ENCODE measurements at regions not wholly inside any gene's neighbourhood (a gene's known extent, or its start where the extent isn't known, plus 50 kb on each side); places are given as distances from the start of the nearest gene placed in this dataset.

DNA sequence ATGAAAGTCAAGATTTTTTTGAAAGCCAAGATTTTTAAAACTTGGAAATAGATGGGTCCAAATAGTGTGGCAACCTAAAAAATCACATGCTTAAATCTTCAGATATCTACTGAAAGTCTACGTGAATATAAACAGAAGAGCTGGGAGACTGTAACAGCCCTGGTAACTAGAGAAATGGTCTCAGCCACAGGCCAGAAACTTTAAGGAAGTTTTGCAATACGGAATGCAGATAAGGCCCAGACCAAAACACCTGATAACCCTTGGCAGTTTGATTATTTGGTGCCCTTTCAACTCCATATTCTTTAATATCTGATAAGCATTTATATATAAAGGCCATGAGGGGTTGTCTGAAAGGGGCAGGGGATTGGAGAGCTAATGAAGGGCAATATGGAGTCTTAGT is 537.3 kb upstream of the TGFBR2 start:
- no peak for DNase-seq

- DNase-seq: no peak
Observed at GRCh38 chr3:30073040-30073439, 533.4 kb upstream of the TGFBR2 start.

DNA sequence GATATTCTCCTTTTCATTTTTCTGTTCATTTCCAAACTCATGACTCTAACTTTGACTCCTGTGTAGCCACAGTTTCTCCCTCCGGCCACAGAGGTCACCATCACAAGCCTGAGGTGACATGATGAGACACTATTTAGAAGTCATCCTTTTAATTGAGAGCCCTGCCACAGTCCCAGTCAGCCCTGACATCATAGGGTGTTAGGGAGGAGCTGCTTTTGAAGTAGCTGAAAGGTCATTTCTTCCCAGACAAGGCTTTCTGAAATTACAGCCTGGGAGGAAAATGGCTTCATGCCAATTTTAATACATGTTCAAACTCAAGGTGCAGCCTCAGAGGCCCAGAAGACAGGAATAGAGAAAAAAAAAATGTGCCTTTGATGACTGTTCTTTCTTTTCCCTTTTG is 532.8 kb upstream of the TGFBR2 start:
- no peak for DNase-seq

DNA sequence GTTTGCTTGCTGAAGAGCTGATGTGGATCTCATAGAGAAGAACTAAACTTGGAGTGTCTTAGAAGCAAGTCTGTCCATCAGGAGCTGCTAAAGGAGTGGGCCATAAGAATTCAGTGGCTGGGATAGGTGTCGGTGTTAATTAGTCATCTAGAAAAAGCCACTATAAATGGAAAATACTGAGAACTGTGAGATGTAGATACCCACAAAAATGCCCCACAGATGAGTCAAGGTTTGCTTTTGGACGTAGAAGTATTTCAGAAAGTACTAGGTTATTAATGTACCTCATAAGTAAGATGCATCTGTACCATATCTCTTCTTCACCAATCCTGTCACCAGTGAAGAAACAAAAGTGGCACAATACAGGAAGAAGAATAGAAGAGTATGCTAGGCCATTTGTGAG is 530.9 kb upstream of the TGFBR2 start:
- no peak for DNase-seq

DNA sequence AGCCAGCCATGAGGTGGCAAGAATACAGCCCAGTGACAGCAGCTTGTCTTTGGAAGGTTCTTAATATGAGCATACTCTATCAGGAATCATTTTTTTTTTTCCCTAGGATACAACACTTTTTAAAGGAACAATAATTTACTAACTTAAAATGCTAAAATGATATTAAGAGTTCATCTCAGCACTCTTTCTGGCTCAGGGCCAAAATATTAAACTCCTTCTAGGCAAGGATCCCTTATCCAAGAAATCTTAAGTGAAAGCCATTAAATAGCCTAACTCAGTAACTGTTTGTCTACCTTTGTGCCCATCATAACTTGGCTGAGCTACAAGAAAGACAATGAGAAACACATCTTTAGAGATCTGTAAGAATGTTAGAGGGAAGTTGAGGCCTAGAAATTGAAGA is 529.5 kb upstream of the TGFBR2 start:
- DNase-seq: no peak

DNA sequence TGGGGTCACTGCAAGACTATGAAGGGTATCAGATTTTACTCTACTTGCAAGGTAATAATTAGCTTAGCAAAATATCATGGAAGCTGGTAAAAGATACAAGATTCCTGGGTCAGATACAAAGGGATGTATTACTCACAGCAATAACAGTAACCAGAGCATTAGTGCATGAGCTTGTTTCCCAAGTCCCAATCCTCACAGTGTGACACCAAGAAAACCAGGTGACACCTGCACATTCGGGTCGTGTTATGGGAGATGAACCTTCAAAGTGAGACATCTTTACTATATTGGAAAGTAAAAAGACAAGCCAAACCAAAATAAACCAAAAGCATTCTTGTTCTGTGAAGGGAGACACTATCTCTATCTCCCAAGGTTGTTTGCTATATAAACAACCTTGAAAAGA is 528.7 kb upstream of the TGFBR2 start:
- DNase-seq: no peak

DNA sequence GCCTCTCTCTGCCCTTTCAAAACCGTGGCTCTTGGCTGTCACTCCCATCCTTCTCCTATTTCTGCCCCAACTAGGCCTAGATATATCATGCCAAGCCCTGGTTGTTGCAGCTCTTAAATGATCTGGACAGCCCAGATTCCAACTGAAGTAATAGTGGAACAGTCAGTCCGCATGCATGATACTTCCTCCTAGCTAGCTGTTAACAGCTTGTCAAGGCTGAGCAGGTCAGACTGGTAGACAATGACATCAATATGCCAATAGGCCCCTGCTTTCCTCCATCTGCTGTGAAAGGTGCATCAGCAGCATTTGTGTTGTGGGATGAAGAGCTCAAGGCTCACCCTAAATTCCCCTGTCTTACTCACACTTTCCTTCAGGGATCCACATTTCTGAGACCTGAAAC is 527.7 kb upstream of the TGFBR2 start:
- DNase-seq: no peak

DNA sequence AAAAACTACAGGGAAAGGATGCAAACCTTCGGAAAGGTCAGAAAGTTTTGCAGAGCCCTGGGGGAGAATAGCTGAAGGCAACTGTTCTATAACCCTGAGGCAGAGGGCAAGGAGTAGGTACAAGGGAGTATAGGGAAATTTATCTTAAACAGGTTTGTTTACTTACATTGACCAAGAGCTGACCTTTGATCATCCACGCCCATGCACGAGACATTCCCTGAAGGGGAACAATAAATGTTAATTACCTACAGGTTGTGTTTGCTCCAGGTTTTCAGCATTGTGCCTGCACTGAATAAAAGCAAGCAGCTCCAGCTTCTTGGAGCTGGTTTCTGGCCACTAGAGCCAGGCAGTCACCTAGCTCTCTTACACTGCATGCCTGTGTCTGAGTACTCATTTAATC is 524.5 kb upstream of the TGFBR2 start:
- DNase-seq: no peak

DNA sequence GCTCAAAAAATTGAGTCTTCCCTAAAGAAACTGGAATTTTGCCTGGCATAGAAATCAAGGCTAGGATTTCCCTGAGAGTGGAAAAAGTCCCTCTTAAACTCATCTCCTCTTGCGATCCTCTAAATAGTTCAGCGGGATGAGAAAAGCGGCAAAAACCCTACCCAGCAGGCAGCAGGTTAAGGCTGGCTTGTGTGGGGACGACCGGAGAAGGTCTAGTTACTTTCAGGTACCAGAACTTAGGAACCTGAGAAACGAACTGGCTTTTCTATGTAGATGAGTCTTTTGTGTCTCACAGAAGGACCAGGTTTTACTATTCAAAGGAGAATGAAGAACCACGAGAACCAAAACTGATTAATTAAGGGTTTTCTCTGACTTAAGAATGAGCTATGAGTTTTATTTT is 523.7 kb upstream of the TGFBR2 start:
- no peak for DNase-seq

- no peak for DNase-seq
Observed at GRCh38 chr3:30083315-30083714, 523.1 kb upstream of the TGFBR2 start.

GRCh38 chr3:30084316-30084715 is 522.1 kb upstream of the TGFBR2 start:
- DNase-seq: no peak

DNA sequence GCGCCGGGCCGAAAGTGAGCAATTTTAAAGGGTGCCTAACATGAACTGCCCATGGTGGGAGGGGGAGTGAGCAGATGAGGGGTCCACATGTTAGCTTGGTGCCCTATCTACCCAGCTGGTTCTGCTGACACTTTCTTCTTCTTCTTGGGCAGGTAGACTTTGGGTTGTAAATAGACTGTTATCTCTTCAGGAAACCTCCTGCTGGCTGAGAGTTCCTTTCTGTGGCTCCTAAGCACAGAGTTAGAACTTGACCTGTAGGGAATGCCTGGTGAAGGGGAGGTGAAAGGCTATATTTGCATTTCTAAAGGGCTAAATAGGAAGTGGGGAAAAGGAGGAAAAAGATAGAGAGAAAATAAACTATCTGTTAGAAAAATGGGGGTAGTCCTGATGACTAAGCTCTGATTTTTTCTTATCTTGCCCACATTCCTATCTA is 521.4 kb upstream of the TGFBR2 start:
- DNase-seq: no peak

DNA sequence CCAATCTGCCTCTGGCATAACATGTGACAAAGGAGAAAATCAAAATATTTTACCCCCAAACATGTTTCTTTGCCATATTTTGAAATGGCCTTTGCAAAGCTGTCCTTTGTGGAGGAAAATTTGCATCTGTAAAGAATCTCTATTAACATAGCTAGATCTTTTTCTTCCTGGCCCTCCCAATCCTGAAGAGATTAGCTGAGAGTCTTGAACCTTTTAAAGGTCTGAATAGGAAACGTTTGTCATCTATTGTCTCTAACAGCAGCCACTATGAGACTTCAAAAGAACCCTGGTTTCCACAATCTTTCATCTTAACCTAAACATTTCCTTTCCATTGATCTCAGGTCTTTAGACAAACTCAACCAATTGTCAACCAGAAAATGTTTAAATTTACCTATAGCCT is 520.9 kb upstream of the TGFBR2 start:
- DNase-seq: no peak

GRCh38 chr3:30091686-30092085 is 514.7 kb upstream of the TGFBR2 start:
- no peak for DNase-seq

DNA sequence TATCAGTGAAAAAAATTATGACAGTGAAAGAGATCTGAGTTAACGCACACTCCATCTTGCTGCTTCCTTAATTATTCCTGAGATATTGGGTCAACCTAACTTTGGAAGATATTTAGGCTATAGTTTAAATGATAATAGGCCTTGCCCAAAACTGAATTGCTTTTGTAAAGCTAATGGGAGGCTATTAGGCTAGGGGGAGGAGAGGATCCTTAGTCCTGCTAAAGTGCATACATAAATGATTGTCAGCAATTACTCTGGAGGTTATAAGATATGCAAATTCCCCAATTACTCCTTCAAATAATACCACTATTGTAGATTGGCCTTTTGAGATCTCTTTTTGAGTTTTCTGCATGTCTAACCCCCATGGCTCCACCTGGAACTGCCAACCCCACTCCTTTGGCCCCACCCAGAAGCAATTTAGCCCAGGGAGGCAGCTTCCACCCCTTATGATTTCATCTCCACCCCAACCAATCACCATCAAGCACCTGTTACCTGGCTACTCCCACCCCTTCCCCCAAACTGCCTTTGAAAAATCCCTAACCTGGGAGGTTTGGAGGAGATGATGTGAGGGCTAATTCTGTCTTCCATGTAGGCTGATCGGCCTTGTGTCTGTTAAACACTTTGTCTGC is 509.3 kb upstream of the TGFBR2 start:
- no peak for DNase-seq

- no peak for DNase-seq
Observed at GRCh38 chr3:30098243-30098642, 508.2 kb upstream of the TGFBR2 start.

GRCh38 chr3:30098653-30099455 is 507.5 kb upstream of the TGFBR2 start:
- DNase-seq: no peak

DNA sequence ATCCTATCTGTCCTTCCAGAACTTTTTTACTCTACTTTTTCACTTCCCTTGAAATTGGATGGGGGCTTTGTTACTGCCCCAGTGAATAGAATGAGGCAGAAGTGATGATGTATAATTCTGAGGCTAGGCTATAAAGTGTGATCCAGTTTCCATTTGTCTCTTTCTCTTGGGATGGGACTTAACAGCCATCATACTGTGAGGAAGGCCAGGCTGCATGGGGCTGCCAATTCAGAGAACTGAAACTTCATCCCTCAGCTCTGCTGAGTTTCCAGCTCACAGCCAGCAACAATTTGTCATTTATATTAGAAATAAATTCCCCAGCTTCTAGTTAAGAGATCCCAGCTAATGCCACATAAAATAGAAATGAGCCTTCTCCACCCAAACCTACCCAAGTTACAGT is 504.0 kb upstream of the TGFBR2 start:
- no peak for DNase-seq

GRCh38 chr3:30103186-30103585 is 503.2 kb upstream of the TGFBR2 start:
- no peak for DNase-seq

GRCh38 chr3:30107531-30107930 is 498.9 kb upstream of the TGFBR2 start:
- DNase-seq: no peak

DNA sequence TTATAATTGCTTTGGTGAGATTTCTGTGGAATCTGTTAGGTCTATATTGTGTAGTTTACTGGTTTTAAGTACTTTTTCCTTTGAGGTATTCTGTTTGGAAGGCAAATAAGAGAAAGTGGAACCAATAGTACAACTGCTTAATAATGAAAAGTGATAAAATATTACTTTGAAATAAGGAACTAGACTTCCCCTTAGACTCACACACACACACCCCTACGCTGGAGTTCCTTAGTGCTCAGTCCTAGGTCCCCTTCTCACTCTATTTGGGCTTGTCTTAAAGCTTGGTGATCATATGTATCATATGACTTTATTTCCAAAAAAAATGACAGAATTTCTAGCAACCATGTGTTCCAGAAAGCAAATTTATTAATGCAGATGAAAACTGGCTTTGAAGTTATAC is 494.0 kb upstream of the TGFBR2 start:
- DNase-seq: no peak

- DNase-seq: no peak
Observed at GRCh38 chr3:30112902-30113484, 493.4 kb upstream of the TGFBR2 start.

- no peak for DNase-seq
Observed at GRCh38 chr3:30113906-30114305, 492.5 kb upstream of the TGFBR2 start.

GRCh38 chr3:30114918-30115317 is 491.5 kb upstream of the TGFBR2 start:
- DNase-seq: no peak

DNA sequence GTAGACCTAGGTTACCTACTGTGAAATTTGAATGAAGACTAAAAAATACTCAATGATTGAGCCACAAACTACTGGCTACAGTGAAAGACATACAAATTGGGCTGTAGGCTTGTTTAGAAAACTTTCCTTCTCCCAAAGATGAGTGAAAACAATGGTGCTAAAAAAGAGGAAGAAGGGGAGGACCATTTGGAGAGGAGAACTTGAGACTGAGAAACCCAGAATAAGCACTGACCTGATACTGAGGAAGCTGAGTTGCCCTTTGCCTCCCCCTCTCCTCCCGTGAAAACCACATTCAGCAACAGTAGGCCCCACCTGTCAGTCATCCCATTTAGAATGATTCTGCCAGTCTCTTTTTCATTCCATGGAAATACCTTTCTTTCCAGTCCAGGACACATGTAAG is 484.0 kb upstream of the TGFBR2 start:
- no peak for DNase-seq

All from NCI-H2107 (cell line).